Panc1 (cell line): ENCODE measurements at regions not wholly inside any gene's neighbourhood (a gene's known extent, or its start where the extent isn't known, plus 50 kb on each side); places are given as distances from the start of the nearest gene placed in this dataset.

Experiments used
- ATAC-seq: fragments of 200-7000 bp; cut with Tn5 transposase; 2 replicates; pipeline ENCODE4 v1.9.1; 2020; ENCODE audit warnings: mild to moderate bottlenecking, moderate library complexity
- BruUV-seq: library from RNA; stranded (reverse); fragments of 400-500 nt; replicated peaks from 2 replicates; lab custom pipeline; 2021; lab: Mats Ljungman, UMichigan
- CTCF ChIA-PET: fragments of 300-600 bp; sonication (Branson Sonifier 250); formaldehyde crosslinking; loops from one replicate; lab custom pipeline; 2022; ENCODE audit warnings: antibody characterized with exemption; lab: Charles Lee
- POLR2A ChIA-PET: fragments of 300-600 bp; sonication (Branson Sonifier 250); formaldehyde crosslinking; loops from one replicate; lab custom pipeline; 2022; ENCODE audit warnings: antibody characterized with exemption; lab: Charles Lee
- DNase-seq: peaks from one replicate; pipeline ENCODE4 v3.0.0-alpha.2; 2010; ENCODE audit warnings: low read depth, low spot score
- H3K27ac ChIP-seq: 2 replicates; pipeline ENCODE4 v1.5.1; 2011; ENCODE audit warnings: mild to moderate bottlenecking, low read length, inconsistent platforms
- H3K27me3 ChIP-seq: fragments of 200-500 bp; sonication (Bioruptor generic); 2 replicates; pipeline ENCODE4 v1.6.0; 2014; ENCODE audit warnings: low read length, inconsistent platforms; ENCODE audit not compliant: control insufficient read depth, insufficient read depth
- H3K36me3 ChIP-seq: fragments of 200-500 bp; sonication (Bioruptor generic); 2 replicates; pipeline ENCODE4 v1.5.1; 2014; ENCODE audit warnings: inconsistent platforms, mild to moderate bottlenecking, low read length, moderate library complexity; ENCODE audit not compliant: control insufficient read depth, insufficient read depth
- H3K4me1 ChIP-seq: 2 replicates; pipeline ENCODE4 v1.5.1; 2011; ENCODE audit warnings: inconsistent platforms, mild to moderate bottlenecking, low read length, moderate library complexity; ENCODE audit not compliant: control insufficient read depth, insufficient read depth
- H3K4me3 ChIP-seq, 2 experiments: 2 replicates each; pipeline ENCODE4 v1.5.1; 2011 to 2012; ENCODE audit warnings: low read depth in 2 of 2, low read length in 2 of 2, mild to moderate bottlenecking in 2 of 2, inconsistent platforms in 1 of 2, moderate library complexity in 1 of 2
- H3K9me3 ChIP-seq: fragments of 200-500 bp; sonication (Bioruptor generic); 2 replicates; pipeline ENCODE4 v1.5.1; 2014; ENCODE audit warnings: low read depth, mild to moderate bottlenecking, inconsistent platforms, low read length, moderate library complexity; ENCODE audit not compliant: control insufficient read depth, insufficient read depth
- CTCF ChIP-seq: fragments of 450-650 bp; IDR thresholded peaks from 2 replicates; pipeline ENCODE4 v1.5.1; 2017; ENCODE audit warnings: mild to moderate bottlenecking
- POLR2AphosphoS5 ChIP-seq: IDR thresholded peaks from 2 replicates; pipeline ENCODE4 v1.6.1; 2012; ENCODE audit warnings: mild to moderate bottlenecking, low read depth, low read length, moderate library complexity
- REST ChIP-seq, 2 experiments: IDR thresholded peaks; 2 replicates each; pipeline ENCODE4 v1.6.1; 2011 to 2012; ENCODE audit warnings: low read depth in 2 of 2, control low read depth in 1 of 2, low read length in 1 of 2, mild to moderate bottlenecking in 1 of 2, moderate library complexity in 1 of 2; ENCODE audit not compliant: insufficient read depth in 1 of 2
- SIN3A ChIP-seq: IDR thresholded peaks from 2 replicates; pipeline ENCODE4 v1.6.1; 2012; ENCODE audit warnings: low read depth, mild to moderate bottlenecking, low read length, moderate library complexity, borderline replicate concordance; ENCODE audit not compliant: insufficient read depth
- TCF7L2 ChIP-seq: IDR thresholded peaks from 2 replicates; pipeline ENCODE4 v1.6.1; 2011; ENCODE audit warnings: mild to moderate bottlenecking, low read depth, low read length, inconsistent platforms
- in situ Hi-C: cut with HindIII; loops from 2 replicates; pipeline ENCODE4 v1.10.0; 2016; ENCODE audit warnings: low sequenced_read_pairs, low pct_unique_long_range_greater_than_20kb
- intact Hi-C: fragments of 100-400 bp; cut with micrococcal nuclease; formaldehyde crosslinking; loops from one replicate; pipeline ENCODE4 v1.10.0; 2022; ENCODE audit not compliant: unreplicated experiment

- Histone ChIP-seq H3K4me1 (no peaks in the 10 kb centered on the region), H3K36me3 (no peaks in the 10 kb centered on the region), H3K27me3 (no peaks in the 10 kb centered on the region; the same call in 1 of the 2 replicates), H3K4me3 (no peak overlapping the region), H3K27ac (no peak overlapping the region), H3K9me3 (no peaks in the 10 kb centered on the region)
- no peak for ATAC-seq
- TF ChIP-seq CTCF (no peak), TCF7L2 (no peak), SIN3A (no peak), REST (IDR thresholded peaks at IDR 0.05; ENCODE audit: insufficient read depth in 1 of 2, low read depth in 2 of 2, low read length in 1 of 2) (no peak), POLR2AphosphoS5 (no peak)
- ChIA-PET CTCF (no interaction called here), POLR2A (no interaction called here)
- in situ Hi-C loops = no loop called here
- no peak for DNase-seq
- no TSS peak for BruUV-seq
- intact Hi-C loops = no loop called here
Observed at GRCh38 chr9:135014311-135015010, 73.0 kb upstream of the OLFM1 start.

- no peak overlapping the region for H3K4me3 ChIP-seq
- intact Hi-C loops (no loop called here), in situ Hi-C loops (no loop called here)
- ChIA-PET CTCF (no interaction called here), POLR2A (no interaction called here)
- no peaks in the 10 kb centered on the region; the same call in 1 of the 2 replicates for H3K27me3 ChIP-seq
- ATAC-seq (no peak), DNase-seq (no peak)
- no peak overlapping the region for H3K27ac ChIP-seq
- no peaks in the 10 kb centered on the region for H3K36me3 ChIP-seq
- H3K9me3 ChIP-seq = no peaks in the 10 kb centered on the region
- BruUV-seq = no TSS peak
- no peaks in the 10 kb centered on the region for H3K4me1 ChIP-seq
- TF ChIP-seq REST (IDR thresholded peaks at IDR 0.05; ENCODE audit: insufficient read depth in 1 of 2, low read depth in 2 of 2, low read length in 1 of 2) (no peak), CTCF (no peak), POLR2AphosphoS5 (no peak), SIN3A (no peak), TCF7L2 (no peak)
Observed at GRCh38 chr9:135015096-135015495, 72.4 kb upstream of the OLFM1 start.
